Urinary bladder (tissue), 3 donors: ENCODE measurements at regions not wholly inside any gene's neighbourhood (a gene's known extent, or its start where the extent isn't known, plus 50 kb on each side); places are given as distances from the start of the nearest gene placed in this dataset.

Experiments
- DNase-seq: peaks from one replicate; pipeline ENCODE4 v3.0.0-alpha.2; 2015; ENCODE audit errors: extremely low spot score
- H3K27ac ChIP-seq: one replicate; pipeline ENCODE4 v1.5.1; 2013; ENCODE audit warnings: low read depth, mild to moderate bottlenecking, moderate library complexity
- H3K36me3 ChIP-seq: one replicate; pipeline ENCODE4 v1.6.1; 2013; ENCODE audit warnings: mild to moderate bottlenecking, moderate library complexity; ENCODE audit not compliant: insufficient read depth
- H3K4me1 ChIP-seq: one replicate; pipeline ENCODE4 v1.6.1; 2013; ENCODE audit warnings: mild to moderate bottlenecking, moderate library complexity; ENCODE audit not compliant: insufficient read depth
- H3K4me3 ChIP-seq: one replicate; pipeline ENCODE4 v1.5.1; 2013; ENCODE audit warnings: low read depth, low read length
- WGBS: extraction: QIAGEN DNeasy Blood & Tissue Kit; methylation state at CpG from one replicate; pipeline ENCODE4 v1.1.7; 2013; 5-methylcytosine and 5-hydroxymethylcytosine counted together
- donor health status: healthy with polysubstance abuse.
- donor health status: healthy.

- WGBS = 93% methylated on average over 9 of the region's 9 CpGs
- no peaks in the 10 kb centered on the region for H3K36me3 ChIP-seq
- H3K4me1 ChIP-seq = no peaks in the 10 kb centered on the region
- no peak overlapping the region for H3K27ac ChIP-seq
- no peak for DNase-seq
- no peak overlapping the region for H3K4me3 ChIP-seq
Observed at GRCh38 chr4:114472269-114473032, 126.2 kb upstream of the UGT8 start.

GRCh38 chr4:114474188-114474800 lies 124.3 kb upstream of the UGT8 start:
- DNase-seq = no peak
- H3K27ac ChIP-seq = no peak overlapping the region
- no peaks in the 10 kb centered on the region for H3K36me3 ChIP-seq
- WGBS = 72% methylated on average over 3 of the region's 3 CpGs
- no peaks in the 10 kb centered on the region for H3K4me1 ChIP-seq
- H3K4me3 ChIP-seq = no peak overlapping the region

- H3K36me3 ChIP-seq = no peaks in the 10 kb centered on the region
- H3K4me1 ChIP-seq = no peaks in the 10 kb centered on the region
- no peak for DNase-seq
- no peak overlapping the region for H3K4me3 ChIP-seq
- WGBS = 93% methylated on average over 9 of the region's 9 CpGs
- H3K27ac ChIP-seq = no peak overlapping the region
Observed at GRCh38 chr4:114476310-114476709, 122.3 kb upstream of the UGT8 start.

DNA sequence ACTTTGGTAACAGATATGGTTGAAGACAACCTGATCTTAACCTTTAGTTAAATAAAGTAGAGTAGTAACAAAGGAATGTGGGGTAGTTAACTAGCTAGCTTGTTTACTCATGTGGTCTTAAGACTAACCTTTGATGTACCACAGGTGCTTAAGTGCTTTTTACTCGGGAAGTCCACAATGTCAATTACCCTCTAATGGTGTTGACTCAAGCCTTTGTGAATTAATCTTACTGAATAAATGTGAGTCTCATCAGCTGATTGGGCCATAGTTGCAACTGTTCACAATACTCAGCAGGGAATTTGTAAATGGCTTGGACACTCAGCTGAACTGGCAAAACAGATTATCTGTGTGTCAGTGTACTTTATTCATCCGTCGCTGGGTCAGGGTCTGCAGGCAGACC lies 119.0 kb upstream of the UGT8 start:
- WGBS = 57% methylated on average over 3 of the region's 3 CpGs
- Histone ChIP-seq H3K4me3 (no peak overlapping the region), H3K36me3 (no peaks in the 10 kb centered on the region), H3K27ac (no peak overlapping the region), H3K4me1 (no peaks in the 10 kb centered on the region)
- no peak for DNase-seq

GRCh38 chr4:114481856-114482255 lies 116.8 kb upstream of the UGT8 start:
- 91% methylated on average over 18 of the region's 18 CpGs for WGBS
- H3K4me3 ChIP-seq = no peak overlapping the region
- no peak overlapping the region for H3K27ac ChIP-seq
- no peaks in the 10 kb centered on the region for H3K4me1 ChIP-seq
- H3K36me3 ChIP-seq = no peaks in the 10 kb centered on the region
- DNase-seq = no peak

DNA sequence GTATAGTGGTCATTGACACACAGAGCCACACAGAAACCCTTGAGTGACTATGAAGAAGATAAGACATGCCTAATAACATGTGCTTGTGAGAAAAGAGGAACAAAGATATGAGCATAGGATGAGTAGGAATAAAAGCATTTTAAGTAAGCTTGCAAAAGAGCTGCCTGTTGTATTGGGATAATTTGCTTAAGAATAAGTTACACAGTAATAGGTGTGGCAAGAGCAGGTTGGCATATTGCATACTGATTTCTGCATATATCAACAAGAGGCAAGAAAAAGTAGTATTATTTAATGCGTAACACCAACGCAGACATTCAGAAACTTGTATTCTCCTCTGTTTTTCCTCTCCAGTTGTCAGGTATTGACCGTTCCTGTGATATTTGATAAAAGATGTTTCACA lies 111.5 kb upstream of the UGT8 start:
- DNase-seq = no peak
- H3K27ac ChIP-seq = no peak overlapping the region
- no peak overlapping the region for H3K4me3 ChIP-seq
- 93% methylated on average over 3 of the region's 3 CpGs for whole genome bisulfite sequencing
- H3K36me3 ChIP-seq = no peaks in the 10 kb centered on the region
- H3K4me1 ChIP-seq = no peaks in the 10 kb centered on the region

GRCh38 chr4:114488301-114488982 lies 110.2 kb upstream of the UGT8 start:
- Histone ChIP-seq H3K4me1 (no peaks in the 10 kb centered on the region), H3K4me3 (no peak overlapping the region), H3K36me3 (no peaks in the 10 kb centered on the region), H3K27ac (no peak overlapping the region)
- 61% methylated on average over 3 of the region's 3 CpGs for WGBS
- DNase-seq = no peak

GRCh38 chr4:114494246-114494803 lies 104.3 kb upstream of the UGT8 start:
- Histone ChIP-seq H3K4me1 (no peaks in the 10 kb centered on the region), H3K27ac (no peak overlapping the region), H3K4me3 (no peak overlapping the region), H3K36me3 (no peaks in the 10 kb centered on the region)
- WGBS = 67% methylated on average over 2 of the region's 2 CpGs
- no peak for DNase-seq

DNA sequence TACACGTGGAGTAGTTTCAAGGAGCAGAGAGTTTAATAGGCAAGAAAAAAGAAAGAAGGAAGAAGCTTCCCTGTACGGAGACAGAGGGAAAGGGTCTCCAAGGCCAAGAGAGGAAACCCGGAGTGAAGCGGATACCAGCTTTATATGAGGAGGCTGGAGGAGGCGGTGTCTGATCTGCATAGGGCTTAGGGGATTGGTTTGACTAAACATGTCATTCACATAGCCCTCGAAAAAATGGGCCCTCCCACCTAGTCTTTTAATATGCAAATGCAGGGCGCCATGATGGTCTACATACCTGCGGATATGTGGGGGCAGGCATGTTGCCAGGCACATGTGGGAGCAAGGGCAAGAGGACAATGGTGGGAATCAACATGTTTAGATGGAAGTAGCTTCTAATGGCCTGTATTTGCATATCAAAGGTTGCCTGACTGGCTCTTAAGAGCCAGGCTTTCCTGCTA lies 103.1 kb upstream of the UGT8 start:
- whole genome bisulfite sequencing = 32% methylated on average over 8 of the region's 8 CpGs
- Histone ChIP-seq H3K4me3 (no peak overlapping the region), H3K36me3 (no peaks in the 10 kb centered on the region), H3K27ac (no peak overlapping the region), H3K4me1 (no peaks in the 10 kb centered on the region)
- DNase-seq = no peak

DNA sequence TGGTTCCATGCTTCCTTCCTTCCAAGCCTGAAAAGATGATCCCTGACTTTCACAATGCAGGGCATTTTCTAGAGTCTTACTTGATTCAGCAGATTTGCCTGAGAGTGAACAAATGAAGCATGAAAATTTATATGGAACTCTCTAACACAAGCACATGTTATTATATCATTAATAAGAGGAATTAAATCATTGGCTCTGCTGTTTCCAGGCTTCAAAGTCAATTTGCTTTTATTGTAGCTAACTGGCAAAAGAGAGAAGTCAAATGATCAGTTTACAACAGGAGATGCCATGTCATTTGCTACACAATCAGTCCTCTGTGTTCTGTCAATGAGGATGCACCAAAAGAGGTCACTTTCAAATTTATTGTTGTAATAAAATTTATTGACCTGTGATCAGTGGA lies 101.5 kb upstream of the UGT8 start:
- Histone ChIP-seq H3K4me1 (no peaks in the 10 kb centered on the region), H3K27ac (no peak overlapping the region), H3K4me3 (no peak overlapping the region), H3K36me3 (no peaks in the 10 kb centered on the region)
- DNase-seq = no peak

DNA sequence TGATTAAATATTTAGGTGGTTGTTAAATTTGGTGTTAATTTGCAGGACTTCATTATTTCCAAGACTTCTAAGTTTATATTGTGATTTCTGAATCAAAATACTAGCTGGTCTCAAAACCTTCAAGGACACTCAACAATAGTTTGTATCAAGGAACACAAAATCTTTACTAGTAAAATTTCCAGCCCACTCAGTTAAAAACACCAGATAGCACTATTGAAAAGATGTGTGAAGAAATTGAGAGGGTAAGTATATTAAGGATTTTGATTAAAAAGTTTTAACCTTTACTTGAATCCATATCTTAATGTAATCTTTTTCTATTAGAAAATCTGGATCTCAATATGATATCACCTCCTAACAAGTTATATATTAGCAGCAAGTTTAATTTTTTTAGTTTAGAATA lies 89.3 kb upstream of the UGT8 start:
- Histone ChIP-seq H3K36me3 (no peaks in the 10 kb centered on the region), H3K4me1 (no peaks in the 10 kb centered on the region), H3K4me3 (no peak overlapping the region), H3K27ac (no peak overlapping the region)
- DNase-seq = no peak

- Histone ChIP-seq H3K27ac (no peak overlapping the region), H3K4me1 (no peaks in the 10 kb centered on the region), H3K36me3 (no peaks in the 10 kb centered on the region), H3K4me3 (no peak overlapping the region)
- 80% methylated on average over 3 of the region's 3 CpGs for WGBS
- no peak for DNase-seq
Observed at GRCh38 chr4:114512595-114513295, 85.9 kb upstream of the UGT8 start.

GRCh38 chr4:114519368-114519767 lies 79.2 kb upstream of the UGT8 start:
- Histone ChIP-seq H3K27ac (no peak overlapping the region), H3K4me3 (no peak overlapping the region), H3K4me1 (no peaks in the 10 kb centered on the region), H3K36me3 (no peaks in the 10 kb centered on the region)
- DNase-seq = no peak
- 35% methylated on average over 2 of the region's 2 CpGs for WGBS
